ENCODE measurements at regions not wholly inside any gene's neighbourhood (a gene's known extent, or its start where the extent isn't known, plus 50 kb on each side); places are given as distances from the start of the nearest gene placed in this dataset.
A peak's percentile ranks its signal among the peaks of the same experiment; 100 is the strongest.

GRCh38 chr2:235113854-235114253 lies 162.0 kb downstream of the SH3BP4 start:
- intact Hi-C loops (cut with micrococcal nuclease; ENCODE audit: unreplicated experiment): loop anchor here (10.0 kb wide), 1 partner anchor 1139 kb away; no protein-coding TSS in a partner anchor
- no peak overlapping the region for H3K27ac ChIP-seq (ENCODE audit: low read length)
- ChIA-PET POLR2A (no interaction called here), CTCF (no interaction called here)
- no peak for DNase-seq (ENCODE audit: low read depth, low spot score)
- in situ Hi-C loops (cut with HindIII; ENCODE audit: low pct_unique_long_range_greater_than_20kb, low sequenced_read_pairs): loop anchor here (25.0 kb wide), 1 partner anchor 577 kb away; no protein-coding TSS in a partner anchor
- no peaks in the 10 kb centered on the region for H3K9me3 ChIP-seq (ENCODE audit: control insufficient read depth, insufficient read depth, low read depth, low read length)
- TF ChIP-seq, protein P1, sequence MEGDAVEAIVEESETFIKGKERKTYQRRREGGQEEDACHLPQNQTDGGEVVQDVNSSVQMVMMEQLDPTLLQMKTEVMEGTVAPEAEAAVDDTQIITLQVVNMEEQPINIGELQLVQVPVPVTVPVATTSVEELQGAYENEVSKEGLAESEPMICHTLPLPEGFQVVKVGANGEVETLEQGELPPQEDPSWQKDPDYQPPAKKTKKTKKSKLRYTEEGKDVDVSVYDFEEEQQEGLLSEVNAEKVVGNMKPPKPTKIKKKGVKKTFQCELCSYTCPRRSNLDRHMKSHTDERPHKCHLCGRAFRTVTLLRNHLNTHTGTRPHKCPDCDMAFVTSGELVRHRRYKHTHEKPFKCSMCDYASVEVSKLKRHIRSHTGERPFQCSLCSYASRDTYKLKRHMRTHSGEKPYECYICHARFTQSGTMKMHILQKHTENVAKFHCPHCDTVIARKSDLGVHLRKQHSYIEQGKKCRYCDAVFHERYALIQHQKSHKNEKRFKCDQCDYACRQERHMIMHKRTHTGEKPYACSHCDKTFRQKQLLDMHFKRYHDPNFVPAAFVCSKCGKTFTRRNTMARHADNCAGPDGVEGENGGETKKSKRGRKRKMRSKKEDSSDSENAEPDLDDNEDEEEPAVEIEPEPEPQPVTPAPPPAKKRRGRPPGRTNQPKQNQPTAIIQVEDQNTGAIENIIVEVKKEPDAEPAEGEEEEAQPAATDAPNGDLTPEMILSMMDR (IDR thresholded peaks at IDR 0.05): no peak
- TF ChIP-seq POLR2AphosphoS5 (IDR thresholded peaks at IDR 0.05; ENCODE audit: low read depth, low read length) (no peak), REST (IDR thresholded peaks at IDR 0.05; ENCODE audit: insufficient read depth in 1 of 2, low read depth in 2 of 2, low read length in 1 of 2) (no peak), SIN3A (IDR thresholded peaks at IDR 0.05; ENCODE audit: borderline replicate concordance, insufficient read depth, low read depth, low read length) (no peak), TCF7L2 (IDR thresholded peaks at IDR 0.05; ENCODE audit: low read depth, low read length) (no peak)
- H3K4me3 ChIP-seq (ENCODE audit: low read depth in 2 of 2, low read length in 2 of 2): no peak overlapping the region
- ATAC-seq: peak; percentile 69
- no TSS peak for BruUV-seq (replicated peaks)
- H3K4me1 ChIP-seq (ENCODE audit: control insufficient read depth, insufficient read depth, low read length): peaks cover 5% of the 10 kb centered on the region; the same call in 1 of the 2 replicates
- no peaks in the 10 kb centered on the region for H3K27me3 ChIP-seq (ENCODE audit: control insufficient read depth, insufficient read depth, low read length)
- H3K36me3 ChIP-seq (ENCODE audit: control insufficient read depth, insufficient read depth, low read length): no peaks in the 10 kb centered on the region

- CTCF ChIA-PET: no interaction called here
- in situ Hi-C loops (cut with HindIII; ENCODE audit: low pct_unique_long_range_greater_than_20kb, low sequenced_read_pairs): loop anchor here (25.0 kb wide), 1 partner anchor 577 kb away; no protein-coding TSS in a partner anchor
- intact Hi-C loops (cut with micrococcal nuclease; ENCODE audit: unreplicated experiment): loop anchor here (10.0 kb wide), 1 partner anchor 1139 kb away; no protein-coding TSS in a partner anchor
These were observed 162.5 kb downstream of the SH3BP4 start for GRCh38 chr2:235114286-235114685.

More at GRCh38 chr2:235114286-235114685, 162.5 kb downstream of the SH3BP4 start:
- Histone ChIP-seq H3K27ac (ENCODE audit: low read length) (no peak overlapping the region), H3K36me3 (ENCODE audit: control insufficient read depth, insufficient read depth, low read length) (no peaks in the 10 kb centered on the region), H3K9me3 (ENCODE audit: control insufficient read depth, insufficient read depth, low read depth, low read length) (no peaks in the 10 kb centered on the region), H3K4me3 (ENCODE audit: low read depth in 2 of 2, low read length in 2 of 2) (no peak overlapping the region), H3K4me1 (ENCODE audit: control insufficient read depth, insufficient read depth, low read length) (peaks cover 5% of the 10 kb centered on the region; the same call in 1 of the 2 replicates), H3K27me3 (ENCODE audit: control insufficient read depth, insufficient read depth, low read length) (no peaks in the 10 kb centered on the region)
- no TSS peak for BruUV-seq (replicated peaks)
- ATAC-seq: no peak
- POLR2A ChIA-PET: no interaction called here
- DNase-seq (ENCODE audit: low read depth, low spot score): no peak
- TF ChIP-seq, protein P1 (IDR thresholded peaks at IDR 0.05): no peak
- TF ChIP-seq REST (IDR thresholded peaks at IDR 0.05; ENCODE audit: insufficient read depth in 1 of 2, low read depth in 2 of 2, low read length in 1 of 2) (no peak), SIN3A (IDR thresholded peaks at IDR 0.05; ENCODE audit: borderline replicate concordance, insufficient read depth, low read depth, low read length) (no peak)
